ENCODE measurements at regions not wholly inside any gene's neighbourhood (a gene's known extent, or its start where the extent isn't known, plus 50 kb on each side); places are given as distances from the start of the nearest gene placed in this dataset.
"Not testable (repeated sequence)": the region's sequence is repeated elsewhere in the genome, so short reads cannot be mapped to it uniquely, and the experiment has no call there.

DNA sequence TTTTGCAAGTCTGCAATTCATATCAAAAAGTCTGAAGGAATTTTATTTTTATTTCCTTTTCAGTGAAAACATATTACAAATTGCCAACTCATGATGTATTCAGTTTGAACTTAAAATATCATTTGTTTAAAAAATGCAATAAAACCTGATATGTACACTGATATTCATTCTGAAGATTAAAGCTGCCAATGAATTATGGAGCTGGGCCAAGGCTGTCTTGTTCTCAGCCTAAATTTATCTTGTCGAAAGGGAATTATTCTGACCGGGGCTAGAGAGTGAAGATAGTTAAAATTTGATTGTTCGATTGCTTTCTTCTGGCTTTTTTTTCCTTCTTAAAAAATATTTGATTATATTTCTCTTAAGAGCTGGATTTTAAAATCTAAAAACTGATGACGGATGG lies 54.0 kb upstream of the RBFOX1 start:
- H3K27ac Mint-ChIP-seq = no peak overlapping the region
- no peaks in the 10 kb centered on the region for H3K27me3 Mint-ChIP-seq
- DNase-seq = no peak
- peaks cover 3% of the 10 kb centered on the region for H3K9me3 Mint-ChIP-seq
- H3K4me3 Mint-ChIP-seq = no peak overlapping the region
- H3K36me3 Mint-ChIP-seq = no peaks in the 10 kb centered on the region
- no peaks in the 10 kb centered on the region for H3K4me1 Mint-ChIP-seq

DNA sequence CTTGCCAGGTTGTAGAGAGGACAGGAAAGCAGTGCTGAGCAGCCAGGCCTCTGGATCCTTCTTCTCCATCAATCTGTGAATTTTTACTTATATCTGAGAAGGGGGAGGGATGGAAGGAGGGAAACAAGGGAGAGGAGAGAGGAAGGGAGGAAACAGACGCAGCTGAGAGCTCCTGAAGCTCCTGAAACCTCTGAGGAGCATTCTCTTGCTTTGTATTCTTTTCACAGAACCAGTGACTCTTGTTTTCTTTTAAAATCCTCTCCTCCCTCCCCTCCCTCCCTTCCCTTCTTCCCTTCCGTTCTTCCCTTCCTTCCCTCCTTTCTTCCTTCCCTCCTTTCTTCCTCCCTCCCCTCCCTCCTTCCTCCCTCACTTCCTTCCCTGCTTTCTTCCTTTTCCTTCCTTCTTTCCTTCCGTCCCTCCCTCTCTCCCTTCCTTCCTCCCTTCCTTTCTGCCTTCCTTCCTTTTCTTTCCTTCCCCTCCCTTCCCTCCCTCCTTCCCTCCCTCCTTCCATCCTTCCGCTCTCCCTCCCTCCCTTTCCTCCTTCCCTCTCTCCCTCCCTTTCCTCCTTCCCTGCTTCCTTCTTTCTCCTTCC lies 60.0 kb upstream of the RBFOX1 start:
- Mint-ChIP-seq H3K27me3 (no peaks in the 10 kb centered on the region), H3K4me3 (no peak overlapping the region), H3K4me1 (no peaks in the 10 kb centered on the region), H3K9me3 (peaks cover 8% of the 10 kb centered on the region), H3K27ac (no peak overlapping the region), H3K36me3 (no peaks in the 10 kb centered on the region)
- no peak for DNase-seq

DNA sequence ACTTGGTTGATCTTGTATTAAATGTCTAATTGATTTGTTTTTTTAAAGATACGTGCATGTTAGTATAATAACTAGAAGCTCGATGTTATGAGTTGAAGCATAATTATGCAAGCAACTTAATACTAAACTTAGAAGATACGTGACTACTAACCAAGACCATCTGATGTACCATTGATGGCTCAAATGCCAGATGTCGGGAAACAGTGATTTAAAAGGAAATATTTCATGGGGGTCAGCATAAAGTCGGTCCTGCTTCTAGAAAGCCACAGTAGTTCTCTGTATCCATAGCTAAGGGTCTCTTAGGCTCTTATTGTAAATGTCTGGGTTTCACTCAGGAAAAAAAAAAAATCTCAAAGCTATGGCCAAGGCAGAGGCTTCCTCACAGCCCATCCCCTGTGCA lies 61.2 kb upstream of the RBFOX1 start:
- Mint-ChIP-seq H3K9me3 (peaks cover 10% of the 10 kb centered on the region), H3K27me3 (no peaks in the 10 kb centered on the region), H3K36me3 (no peaks in the 10 kb centered on the region), H3K4me1 (no peaks in the 10 kb centered on the region), H3K27ac (no peak overlapping the region), H3K4me3 (no peak overlapping the region)
- no peak for DNase-seq

DNA sequence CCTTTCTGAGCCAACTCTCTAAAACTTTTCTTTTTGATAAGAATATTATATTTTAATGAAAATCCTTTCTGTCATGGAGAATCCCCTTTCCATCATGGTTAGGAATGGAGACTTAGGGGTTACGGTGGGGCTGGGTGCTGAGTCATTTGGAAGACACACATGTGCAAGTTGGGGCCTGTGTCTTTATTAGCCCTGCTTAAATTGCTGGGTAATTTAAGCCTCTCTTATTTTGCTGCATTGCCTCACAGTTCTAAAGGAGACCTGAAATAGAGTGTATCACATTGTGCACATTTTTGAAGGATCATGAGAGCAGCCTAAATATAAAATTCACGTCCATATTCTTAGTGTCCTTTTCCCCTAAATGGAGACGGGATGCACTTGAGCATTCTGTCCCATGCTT lies 61.8 kb upstream of the RBFOX1 start:
- Mint-ChIP-seq H3K36me3 (no peaks in the 10 kb centered on the region), H3K9me3 (peaks cover 9% of the 10 kb centered on the region), H3K27ac (no peak overlapping the region), H3K4me3 (no peak overlapping the region), H3K4me1 (no peaks in the 10 kb centered on the region), H3K27me3 (no peaks in the 10 kb centered on the region)
- no peak for DNase-seq

DNA sequence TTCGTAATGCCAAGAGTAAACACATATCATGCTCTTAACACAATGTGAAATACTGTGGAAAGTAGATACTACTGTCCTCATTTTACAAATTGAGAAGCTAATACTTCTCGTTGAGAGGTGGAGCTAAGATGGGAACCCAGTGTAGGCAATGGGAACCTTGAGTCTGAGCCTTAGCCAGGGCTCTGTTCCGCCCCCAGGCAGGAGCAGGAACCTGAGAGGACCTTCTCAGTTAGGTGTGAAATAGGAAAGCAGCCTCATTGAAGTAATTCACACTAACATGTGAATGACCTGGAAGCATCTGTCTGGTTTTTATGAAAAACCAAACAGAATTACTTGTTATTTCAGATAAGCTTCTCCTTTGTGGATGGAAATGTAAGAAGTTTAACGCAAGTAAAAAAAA lies 62.6 kb upstream of the RBFOX1 start:
- H3K4me3 Mint-ChIP-seq = no peak overlapping the region
- H3K27me3 Mint-ChIP-seq = no peaks in the 10 kb centered on the region
- peaks cover 9% of the 10 kb centered on the region for H3K9me3 Mint-ChIP-seq
- H3K27ac Mint-ChIP-seq = no peak overlapping the region
- DNase-seq = no peak
- no peaks in the 10 kb centered on the region for H3K4me1 Mint-ChIP-seq
- H3K36me3 Mint-ChIP-seq = no peaks in the 10 kb centered on the region

DNA sequence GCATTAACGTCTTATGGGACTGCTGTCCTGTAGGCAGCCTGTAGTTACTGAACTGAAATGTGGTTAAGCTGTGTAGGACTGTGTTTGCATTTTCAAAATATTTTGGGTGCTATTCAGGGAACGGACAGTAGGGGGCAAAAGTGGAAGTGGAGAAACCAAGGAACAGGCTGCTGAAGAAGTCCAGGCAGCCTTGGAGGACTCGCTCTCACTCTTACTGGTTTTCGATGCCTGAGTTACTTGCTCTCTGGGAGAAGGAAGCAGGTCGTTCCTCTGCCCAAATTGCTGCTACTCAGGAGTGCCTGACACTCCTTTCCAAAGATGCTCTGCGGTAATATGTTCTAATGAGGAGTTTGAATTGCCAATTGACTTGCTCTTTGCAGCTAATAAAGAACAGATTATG lies 64.5 kb upstream of the RBFOX1 start:
- Mint-ChIP-seq H3K27me3 (no peaks in the 10 kb centered on the region), H3K36me3 (no peaks in the 10 kb centered on the region), H3K9me3 (peaks cover 8% of the 10 kb centered on the region), H3K4me3 (no peak overlapping the region), H3K4me1 (no peaks in the 10 kb centered on the region), H3K27ac (no peak overlapping the region)
- no peak for DNase-seq

DNA sequence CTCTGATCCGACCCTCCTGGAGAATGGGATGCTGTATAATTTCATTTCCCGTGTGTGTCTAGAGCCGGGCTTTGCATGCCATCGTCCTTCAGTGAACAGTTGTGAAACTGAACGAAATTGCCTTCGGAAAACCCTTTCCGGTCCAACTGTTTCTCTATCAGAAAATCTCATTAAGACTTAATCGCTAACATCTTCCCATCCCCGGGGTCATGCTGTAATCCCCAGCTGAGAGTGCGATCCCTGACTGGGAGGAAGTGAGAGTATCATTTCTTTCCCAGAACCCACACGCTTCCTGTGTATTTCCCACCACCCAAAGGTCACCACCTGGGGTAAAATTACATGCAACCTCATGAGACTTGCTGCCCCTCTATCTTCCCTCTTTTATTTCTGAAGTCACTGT lies 75.6 kb upstream of the RBFOX1 start:
- H3K4me3 Mint-ChIP-seq = no peak overlapping the region
- H3K9me3 Mint-ChIP-seq = no peaks in the 10 kb centered on the region
- no peak for DNase-seq
- H3K36me3 Mint-ChIP-seq = no peaks in the 10 kb centered on the region
- no peaks in the 10 kb centered on the region for H3K27me3 Mint-ChIP-seq
- no peak overlapping the region for H3K27ac Mint-ChIP-seq
- no peaks in the 10 kb centered on the region for H3K4me1 Mint-ChIP-seq

DNA sequence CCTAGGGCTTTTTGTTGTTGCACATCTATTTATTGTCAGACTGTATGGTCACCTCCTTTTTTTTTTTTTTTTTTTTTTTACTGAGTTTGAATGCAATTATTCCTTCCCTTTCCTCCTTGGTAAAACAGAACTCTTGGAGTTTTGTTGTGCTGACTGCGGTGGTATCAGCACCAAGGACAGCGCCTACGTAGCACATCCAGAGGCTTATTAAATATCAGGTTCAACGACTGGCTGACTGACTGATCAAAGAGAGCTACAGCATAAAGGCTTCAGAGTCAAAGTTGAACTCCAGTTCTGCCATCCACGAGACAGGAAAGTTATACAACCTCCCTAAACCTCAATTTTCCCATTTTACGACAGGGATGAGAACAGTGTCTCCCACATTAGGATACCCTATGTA lies 86.1 kb upstream of the RBFOX1 start:
- Mint-ChIP-seq H3K27me3 (no peaks in the 10 kb centered on the region), H3K4me3 (no peak overlapping the region), H3K36me3 (no peaks in the 10 kb centered on the region), H3K4me1 (no peaks in the 10 kb centered on the region), H3K27ac (no peak overlapping the region), H3K9me3 (peaks cover 8% of the 10 kb centered on the region)
- DNase-seq = no peak

DNA sequence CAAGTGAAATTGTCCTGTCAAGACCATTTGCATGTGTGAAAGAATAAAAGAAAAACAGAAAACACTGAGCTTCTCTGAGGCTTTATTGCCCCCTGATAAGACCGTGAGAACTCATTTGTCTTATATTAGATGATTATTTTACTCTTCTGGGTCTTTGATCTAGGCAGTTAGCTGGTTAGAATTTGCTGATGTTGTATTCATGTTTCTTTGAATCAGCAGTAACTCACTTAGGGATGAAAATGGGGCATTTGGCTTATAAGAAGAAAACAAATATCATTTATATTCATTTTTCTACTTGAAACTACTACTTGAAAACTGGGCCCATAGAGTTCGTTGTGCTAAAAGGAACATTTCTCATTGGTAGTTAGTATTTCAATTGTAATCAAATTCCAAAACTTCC lies 93.1 kb upstream of the RBFOX1 start:
- no peak overlapping the region for H3K4me3 Mint-ChIP-seq
- no peaks in the 10 kb centered on the region for H3K27me3 Mint-ChIP-seq
- H3K27ac Mint-ChIP-seq = no peak overlapping the region
- peaks cover 7% of the 10 kb centered on the region for H3K9me3 Mint-ChIP-seq
- no peaks in the 10 kb centered on the region for H3K4me1 Mint-ChIP-seq
- DNase-seq = no peak
- H3K36me3 Mint-ChIP-seq = no peaks in the 10 kb centered on the region

DNA sequence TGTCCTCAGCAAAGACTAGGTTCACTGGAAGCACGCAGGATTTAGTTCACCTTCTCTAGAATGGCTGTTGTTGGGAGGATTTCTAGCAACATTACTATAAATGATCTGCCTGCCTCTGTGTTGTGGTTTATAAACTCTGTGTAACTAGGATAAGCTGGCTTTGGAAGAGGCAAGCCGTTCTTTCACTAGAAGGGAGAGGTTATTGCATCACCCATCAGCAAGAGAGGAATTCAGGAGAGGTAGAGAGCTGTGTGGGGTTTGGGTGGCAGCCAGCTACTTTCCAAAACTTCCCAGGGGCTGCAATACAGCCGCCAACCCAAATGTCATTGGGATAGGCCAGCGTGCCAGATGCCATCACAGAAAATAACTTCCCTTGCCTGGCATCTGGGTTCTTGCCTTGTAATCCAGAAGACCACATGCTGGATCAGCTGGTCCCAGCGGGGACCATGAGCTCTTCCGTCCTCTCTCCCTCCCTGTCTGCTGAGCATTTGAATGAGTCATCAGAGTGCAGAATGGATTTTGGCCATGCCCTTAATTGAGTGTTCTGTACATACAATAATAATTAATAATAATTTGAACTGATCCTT lies 95.7 kb upstream of the RBFOX1 start:
- DNase-seq = no peak
- H3K36me3 Mint-ChIP-seq = no peaks in the 10 kb centered on the region
- H3K9me3 Mint-ChIP-seq = peaks cover 4% of the 10 kb centered on the region
- H3K4me3 Mint-ChIP-seq = no peak overlapping the region
- H3K4me1 Mint-ChIP-seq = no peaks in the 10 kb centered on the region
- H3K27ac Mint-ChIP-seq = no peak overlapping the region
- H3K27me3 Mint-ChIP-seq = no peaks in the 10 kb centered on the region

DNA sequence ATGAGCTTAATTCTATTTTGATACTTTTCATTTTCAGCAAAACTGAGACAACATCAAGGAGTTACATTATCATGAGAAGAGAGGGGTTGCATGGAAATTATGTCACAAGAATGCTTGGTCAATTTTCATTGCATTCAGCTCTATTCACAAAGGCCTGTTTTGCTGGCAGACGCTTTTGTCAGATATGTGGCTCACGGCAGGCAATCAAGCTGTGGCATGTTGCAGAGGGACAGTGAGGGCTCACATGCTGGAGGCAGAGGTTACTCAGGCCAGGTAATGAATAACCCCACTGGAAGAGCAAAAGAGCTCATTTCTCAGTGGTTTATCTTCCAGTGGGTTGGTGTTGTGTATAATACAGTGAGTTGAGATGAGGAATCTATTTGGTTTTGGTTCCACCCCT lies 98.7 kb upstream of the RBFOX1 start:
- H3K4me3 Mint-ChIP-seq = no peak overlapping the region
- no peak overlapping the region for H3K27ac Mint-ChIP-seq
- H3K9me3 Mint-ChIP-seq = peaks cover 6% of the 10 kb centered on the region
- peaks cover under 1% of the 10 kb centered on the region for H3K27me3 Mint-ChIP-seq
- H3K4me1 Mint-ChIP-seq = no peaks in the 10 kb centered on the region
- no peaks in the 10 kb centered on the region for H3K36me3 Mint-ChIP-seq
- no peak for DNase-seq

DNA sequence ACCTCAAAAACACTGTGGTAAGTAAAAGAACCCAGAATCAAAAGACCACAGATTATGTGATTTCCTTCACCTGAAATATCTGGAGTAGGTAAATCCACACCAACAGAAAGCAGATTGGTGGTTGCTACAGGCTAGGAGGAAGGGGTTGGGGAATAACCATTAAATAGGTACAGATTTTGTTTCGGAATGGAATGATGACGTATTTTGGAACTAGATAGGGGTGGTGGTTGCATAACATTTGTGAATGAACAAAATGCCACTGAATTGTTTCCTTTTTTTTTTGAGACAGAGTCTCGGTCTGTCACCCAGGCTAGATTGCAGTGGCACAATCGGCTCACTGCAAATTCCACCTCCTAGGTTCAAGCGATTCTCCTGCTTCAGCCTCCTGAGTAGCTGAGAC lies 100.9 kb upstream of the RBFOX1 start:
- peaks cover 5% of the 10 kb centered on the region for H3K9me3 Mint-ChIP-seq
- H3K4me1 Mint-ChIP-seq = no peaks in the 10 kb centered on the region
- peaks cover 3% of the 10 kb centered on the region for H3K27me3 Mint-ChIP-seq
- H3K4me3 Mint-ChIP-seq = no peak overlapping the region
- no peaks in the 10 kb centered on the region for H3K36me3 Mint-ChIP-seq
- DNase-seq = no peak
- no peak overlapping the region for H3K27ac Mint-ChIP-seq

DNA sequence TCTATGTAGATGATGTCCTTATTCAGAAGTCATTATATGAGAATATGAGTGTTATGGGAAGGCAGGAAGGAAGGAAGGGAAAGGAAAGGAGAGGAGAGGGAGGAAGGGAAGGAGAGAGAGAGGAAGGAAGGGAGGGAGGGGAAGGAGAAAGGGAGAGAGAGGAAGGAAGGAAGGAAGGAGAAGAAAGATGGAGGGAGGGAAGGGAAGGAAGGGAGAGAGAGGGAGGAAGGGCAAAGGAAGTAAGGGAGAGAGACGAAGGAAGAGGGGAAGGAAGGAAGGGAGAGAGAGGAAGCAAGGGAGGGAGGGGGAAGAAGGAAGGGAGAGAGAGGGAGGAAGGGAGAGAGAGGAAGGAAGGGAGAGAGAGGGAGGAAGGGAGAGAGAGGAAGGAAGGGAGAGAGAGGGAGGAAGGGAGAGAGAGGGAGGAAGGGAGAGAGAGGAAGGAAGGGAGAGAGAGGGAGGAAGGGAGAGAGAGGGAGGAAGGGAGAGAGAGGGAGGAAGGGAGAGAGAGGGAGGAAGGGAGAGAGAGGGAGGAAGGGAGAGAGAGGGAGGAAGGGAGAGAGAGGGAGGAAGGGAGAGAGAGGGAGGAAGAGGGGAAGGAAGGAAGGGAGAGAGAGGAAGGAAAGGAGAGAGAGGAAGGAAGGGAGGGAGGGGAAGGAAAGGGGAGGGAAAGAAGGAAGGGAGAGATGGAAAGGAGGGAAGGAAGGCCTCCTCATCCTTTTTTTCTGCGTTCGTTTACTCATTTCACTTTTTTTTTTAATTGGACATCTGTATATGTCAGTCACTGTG lies 103.0 kb upstream of the RBFOX1 start:
- H3K27ac Mint-ChIP-seq, H3K9me3 Mint-ChIP-seq, H3K36me3 Mint-ChIP-seq, H3K27me3 Mint-ChIP-seq, DNase-seq, H3K4me3 Mint-ChIP-seq, H3K4me1 Mint-ChIP-seq: not testable (repeated sequence)

DNA sequence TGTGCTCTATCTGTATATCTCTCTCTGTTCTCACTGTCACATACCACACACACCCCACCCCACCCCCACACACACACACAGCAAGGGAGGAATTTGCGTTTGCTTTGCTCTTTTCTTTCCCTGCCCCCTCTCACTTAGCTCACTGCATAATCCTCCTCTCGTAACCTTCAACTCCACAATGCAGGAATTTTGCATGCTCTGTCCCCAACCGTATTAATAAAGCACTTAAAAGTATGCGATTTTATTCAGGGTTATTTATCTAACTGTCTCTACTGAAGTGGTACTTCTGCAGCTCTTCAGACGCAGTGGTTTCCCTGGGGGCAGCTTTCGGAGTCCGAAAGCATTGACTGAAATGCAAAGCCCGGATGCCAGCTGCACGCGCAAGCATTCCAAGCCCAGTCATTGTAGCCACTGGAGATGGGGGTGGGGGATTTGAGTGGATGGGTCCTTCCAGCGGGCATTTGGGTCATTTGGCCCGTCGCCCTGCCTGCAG lies 105.4 kb upstream of the RBFOX1 start:
- no peaks in the 10 kb centered on the region for H3K4me1 Mint-ChIP-seq
- no peak for DNase-seq
- no peaks in the 10 kb centered on the region for H3K36me3 Mint-ChIP-seq
- peaks cover 3% of the 10 kb centered on the region for H3K27me3 Mint-ChIP-seq
- H3K9me3 Mint-ChIP-seq = peaks cover 4% of the 10 kb centered on the region
- H3K27ac Mint-ChIP-seq = no peak overlapping the region
- no peak overlapping the region for H3K4me3 Mint-ChIP-seq

DNA sequence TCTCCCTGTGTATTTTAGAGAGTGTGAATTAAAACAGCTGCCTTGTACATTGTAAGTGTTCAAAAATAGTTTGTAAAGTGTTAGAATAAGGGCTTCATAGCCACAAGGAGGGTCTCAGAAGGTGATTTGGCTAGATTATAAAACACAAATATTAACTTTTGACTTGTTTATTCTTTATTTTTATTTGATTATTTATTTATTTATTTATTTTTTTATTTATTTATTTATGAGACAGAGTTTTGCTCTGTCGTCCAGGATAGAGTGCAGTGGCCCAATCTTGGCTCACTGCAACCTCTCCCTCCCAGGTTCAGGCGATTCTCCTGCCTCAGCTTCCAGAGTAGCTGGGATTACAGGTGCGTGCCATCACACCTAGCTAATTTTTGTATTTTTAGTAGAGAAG lies 111.5 kb upstream of the RBFOX1 start:
- Mint-ChIP-seq H3K4me3 (no peak overlapping the region), H3K27me3 (no peaks in the 10 kb centered on the region), H3K36me3 (no peaks in the 10 kb centered on the region), H3K9me3 (peaks cover 6% of the 10 kb centered on the region), H3K27ac (no peak overlapping the region), H3K4me1 (no peaks in the 10 kb centered on the region)
- no peak for DNase-seq

DNA sequence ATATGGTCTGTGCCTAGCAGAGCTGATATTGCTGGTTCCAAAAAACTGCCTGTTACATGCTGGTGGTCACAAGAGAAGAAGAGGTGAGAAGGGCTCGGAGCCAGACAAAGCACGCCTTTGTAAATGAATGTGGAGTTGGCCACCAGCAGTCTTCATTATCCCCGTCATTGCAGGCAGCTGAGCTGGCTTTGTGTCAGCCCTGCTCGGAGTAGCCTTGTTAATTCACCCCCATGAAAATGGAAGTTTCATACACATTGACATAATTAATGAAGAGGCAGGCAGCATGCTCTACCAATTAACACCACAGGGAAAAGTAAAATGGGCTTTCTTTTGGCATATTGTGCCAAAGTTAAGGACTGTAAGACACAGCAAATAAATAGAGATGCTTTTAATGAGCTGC lies 113.7 kb upstream of the RBFOX1 start:
- no peak overlapping the region for H3K4me3 Mint-ChIP-seq
- peaks cover 9% of the 10 kb centered on the region for H3K9me3 Mint-ChIP-seq
- H3K27me3 Mint-ChIP-seq = no peaks in the 10 kb centered on the region
- no peaks in the 10 kb centered on the region for H3K4me1 Mint-ChIP-seq
- no peak for DNase-seq
- H3K27ac Mint-ChIP-seq = no peak overlapping the region
- no peaks in the 10 kb centered on the region for H3K36me3 Mint-ChIP-seq
